ENCODE measurements at regions not wholly inside any gene's neighbourhood (a gene's known extent, or its start where the extent isn't known, plus 50 kb on each side); places are given as distances from the start of the nearest gene placed in this dataset.

DNA sequence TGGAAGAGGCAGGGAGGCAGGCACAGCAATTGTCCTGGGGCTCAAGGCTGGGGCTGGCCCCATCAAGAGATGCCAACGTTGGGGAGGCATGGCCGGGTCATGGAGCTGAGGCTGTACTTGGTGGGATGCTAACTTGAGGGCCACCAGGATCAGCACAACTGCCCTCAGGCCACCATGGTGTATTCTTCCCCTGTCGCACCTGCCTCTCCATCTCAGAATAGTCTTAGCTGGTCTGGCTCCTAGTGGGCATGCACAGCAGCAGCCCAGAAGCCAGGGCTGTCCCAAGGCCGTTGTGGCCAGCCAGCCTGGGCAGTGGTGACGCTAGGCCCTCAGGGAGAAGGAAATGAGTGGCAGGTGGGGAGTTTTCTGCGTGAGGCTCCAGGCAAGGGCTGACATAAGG is 91.3 kb downstream of the DHCR7 start:
- no peak for DNase-seq (ENCODE audit: low read depth)

DNA sequence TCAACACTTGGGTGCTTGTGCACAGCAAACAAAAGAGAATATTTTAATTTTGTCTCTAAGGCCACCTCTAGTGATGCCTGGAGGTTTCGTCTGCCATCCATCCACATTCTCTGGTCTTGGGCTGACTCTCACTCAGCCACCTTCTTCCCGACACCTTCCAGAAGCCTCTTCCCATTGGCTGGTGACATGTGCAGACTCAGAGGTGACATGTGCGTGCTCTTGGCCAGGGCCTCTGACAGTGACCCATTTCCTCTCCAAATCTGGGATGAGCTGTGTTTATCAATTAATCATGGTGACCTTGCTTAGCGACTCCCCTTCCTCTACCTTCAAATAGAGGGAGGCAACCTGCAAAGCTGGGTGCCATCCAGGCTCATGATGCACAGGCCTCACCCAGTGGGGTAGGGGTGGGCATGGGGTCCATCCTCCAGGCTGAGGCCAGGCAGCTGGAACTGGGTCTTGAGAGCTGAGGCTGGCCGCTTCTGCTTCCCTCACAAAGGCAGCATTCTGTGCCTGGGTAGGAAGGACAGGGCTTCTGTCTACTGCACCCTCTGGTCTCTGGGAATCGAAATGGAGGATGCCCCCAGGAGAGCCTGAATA is 91.8 kb downstream of the DHCR7 start:
- DNase-seq (ENCODE audit: low read depth): no peak

DNA sequence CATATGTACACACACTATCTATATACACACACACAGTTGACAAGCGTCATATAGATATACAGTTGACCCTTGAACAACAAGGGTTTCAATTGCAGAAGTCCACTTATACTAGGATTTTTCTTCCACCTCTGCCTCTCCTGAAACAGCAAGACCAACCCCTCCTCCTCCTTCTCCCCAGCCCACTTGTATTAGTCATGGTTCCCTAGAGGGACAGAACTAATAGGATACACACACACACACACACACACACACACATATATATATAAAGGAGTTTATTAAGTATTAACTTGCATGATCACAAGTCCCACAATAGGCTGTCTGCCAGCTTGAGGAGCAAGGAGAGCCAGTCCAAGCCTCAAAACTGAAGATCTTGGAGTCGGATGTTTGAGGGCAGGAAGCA is 92.9 kb downstream of the DHCR7 start:
- DNase-seq (ENCODE audit: low read depth): no peak

DNA sequence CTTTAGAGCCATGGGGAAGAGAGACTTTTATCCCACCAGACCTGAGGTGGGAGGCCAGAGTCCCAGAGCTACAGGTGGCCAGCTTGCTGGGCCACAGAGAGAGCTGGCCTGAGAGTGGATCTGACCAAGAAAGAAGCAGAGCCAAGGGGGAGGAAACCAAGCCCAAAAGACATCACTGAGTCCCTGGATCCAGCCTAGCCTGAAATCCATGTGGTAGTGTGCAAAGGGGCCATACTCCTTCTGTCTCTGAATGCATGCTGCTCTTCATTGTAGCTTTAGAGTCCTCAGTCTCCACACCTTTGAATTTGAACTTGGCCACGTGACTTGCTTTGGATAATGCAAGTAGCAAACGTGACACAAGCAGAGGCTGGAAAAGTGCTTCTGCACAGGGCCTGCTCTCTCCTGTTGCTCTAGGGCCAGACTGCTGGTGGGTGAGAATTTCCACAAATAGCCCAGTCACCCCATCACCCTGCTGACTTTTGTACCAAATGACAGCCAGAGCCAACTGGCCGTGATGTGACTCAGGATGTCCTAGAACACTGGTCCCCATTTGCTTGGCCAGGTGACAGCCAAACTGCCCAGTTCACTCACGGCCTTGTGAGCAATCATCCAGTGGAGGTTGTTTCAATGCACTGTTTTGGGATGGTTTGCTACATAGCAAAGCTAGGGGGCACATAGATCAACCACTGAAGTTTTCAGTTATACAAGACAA is 93.6 kb downstream of the DHCR7 start:
- DNase-seq (ENCODE audit: low read depth): no peak

DNA sequence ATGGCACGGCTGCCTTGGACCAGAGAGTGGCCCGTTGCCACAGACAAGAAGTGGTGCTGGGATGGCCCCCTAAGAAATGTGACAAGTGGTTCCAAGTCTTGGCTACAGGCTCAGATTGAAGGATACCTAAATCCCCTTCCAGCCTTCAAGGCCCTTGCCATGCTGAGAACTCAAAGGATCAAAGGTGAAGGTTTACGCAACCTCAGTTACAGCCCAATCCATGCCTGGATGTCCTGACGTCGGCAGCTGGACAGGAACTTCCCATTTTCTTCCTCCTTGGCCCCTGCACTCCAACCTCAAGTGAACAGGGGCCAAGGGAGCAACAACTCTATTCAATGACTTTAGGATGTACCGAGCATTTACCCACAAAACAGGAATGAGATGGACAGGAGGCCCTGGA is 95.4 kb downstream of the DHCR7 start:
- DNase-seq (ENCODE audit: low read depth): no peak

DNA sequence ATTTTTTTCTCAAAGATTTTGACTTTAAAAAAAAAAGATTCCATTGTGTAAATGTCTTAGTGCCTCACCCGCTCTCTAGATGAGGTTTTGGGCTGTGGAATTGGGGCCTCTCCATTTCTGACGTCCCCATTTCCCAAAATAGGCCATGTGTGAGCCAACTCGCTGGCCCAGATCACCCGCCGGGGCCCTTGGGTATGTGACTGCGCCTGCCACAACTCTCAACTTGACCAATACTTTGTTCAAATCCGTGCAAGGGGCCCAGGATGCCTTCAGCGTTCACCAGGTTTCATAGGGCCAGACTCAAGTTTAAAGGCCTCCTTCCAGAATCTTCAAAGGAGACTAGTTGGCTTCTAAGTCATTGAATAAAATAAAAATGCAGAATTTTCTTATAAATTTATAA is 96.0 kb downstream of the DHCR7 start:
- DNase-seq (ENCODE audit: low read depth): no peak

DNA sequence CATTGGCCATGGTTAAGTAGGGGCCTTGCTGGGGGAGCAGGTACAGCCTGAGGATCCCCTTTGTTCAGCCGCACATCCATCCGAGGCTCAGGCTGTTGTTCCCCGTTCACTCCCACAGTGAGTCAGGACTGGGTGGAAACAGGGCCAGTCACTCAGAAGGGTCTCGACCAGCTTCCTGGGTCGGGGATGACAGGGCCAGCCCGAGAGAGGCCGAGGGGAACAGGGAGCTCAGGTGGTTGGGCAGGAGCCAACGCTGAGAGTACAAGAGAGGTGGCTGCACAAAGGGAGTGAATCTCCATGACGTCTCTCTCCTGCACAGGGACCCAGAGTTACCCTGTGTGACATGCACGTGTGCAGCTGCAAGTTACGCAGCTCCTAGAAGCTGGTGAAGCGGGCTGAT is 97.2 kb upstream of the SHANK2 start:
- no peak for DNase-seq (ENCODE audit: low read depth)

DNA sequence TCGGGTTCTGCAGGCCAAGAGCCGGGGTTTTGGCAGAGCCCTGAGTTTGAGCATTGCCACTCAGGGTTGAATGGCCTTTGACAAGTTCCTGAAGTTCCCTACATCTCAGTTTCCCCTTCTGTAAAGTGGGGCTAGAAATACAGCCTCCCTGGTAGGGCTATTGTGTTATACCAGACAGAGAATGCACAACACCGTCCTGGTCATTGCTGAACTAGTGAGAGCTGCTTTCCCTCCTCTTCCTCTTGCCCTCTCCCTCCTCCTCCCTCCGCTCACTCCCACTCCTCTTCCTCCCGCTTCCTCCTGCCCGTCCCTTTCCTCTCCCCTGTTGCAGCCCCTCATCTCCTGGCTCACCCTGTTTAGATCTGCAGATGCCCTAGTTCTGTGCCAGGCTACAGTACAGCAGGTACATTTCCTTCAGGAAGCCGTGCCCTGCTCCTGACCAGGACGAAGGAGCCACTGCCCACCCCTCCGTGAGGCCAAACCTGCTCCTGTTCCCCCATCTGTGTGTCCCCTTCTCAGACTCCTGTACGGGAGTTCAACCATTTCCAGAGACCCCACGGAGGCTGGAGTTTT is 91.5 kb upstream of the SHANK2 start:
- DNase-seq (ENCODE audit: low read depth): no peak

DNA sequence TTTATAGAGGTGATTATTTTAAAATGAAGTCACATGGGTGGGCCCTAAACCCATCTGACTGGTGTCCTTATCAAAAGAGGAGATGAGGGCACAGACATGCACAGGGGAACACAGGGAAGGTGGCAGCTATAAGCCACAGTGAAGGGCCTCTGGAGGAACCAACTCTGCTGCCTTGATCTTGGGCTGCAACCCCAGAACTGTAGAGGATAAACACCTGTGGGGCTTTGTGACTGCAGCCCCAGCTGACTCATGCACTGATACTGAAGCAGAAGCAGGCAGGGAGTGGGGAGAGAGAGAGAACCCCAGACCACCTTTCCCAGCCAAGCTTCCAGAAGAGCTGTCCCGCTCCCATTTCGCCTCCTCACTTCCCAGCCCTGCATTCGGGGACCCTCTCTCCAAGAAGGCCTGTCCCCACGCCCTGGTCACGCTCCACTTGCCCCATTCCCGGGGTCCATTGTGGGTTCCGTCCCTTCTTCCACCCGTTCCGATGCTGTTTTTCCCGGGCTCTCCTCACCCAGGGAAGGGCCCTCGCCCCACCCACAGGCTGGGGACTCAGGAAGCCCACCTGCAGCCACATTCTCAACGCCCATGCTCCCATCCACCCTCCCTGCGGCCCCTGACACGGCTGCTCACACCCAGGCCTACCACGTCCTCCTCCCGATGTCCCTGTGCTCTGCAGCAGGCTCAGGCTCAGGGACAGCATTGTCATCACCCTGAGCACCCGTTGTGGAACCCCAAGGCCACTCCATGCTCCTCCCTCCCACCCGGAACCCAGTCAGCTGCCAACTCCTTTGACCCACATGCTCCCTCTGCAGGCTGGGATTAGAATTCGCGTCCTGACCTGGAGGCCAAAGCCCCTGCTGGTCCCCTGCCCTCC is 90.8 kb upstream of the SHANK2 start:
- peak; percentile 33 for DNase-seq (ENCODE audit: low read depth)

DNA sequence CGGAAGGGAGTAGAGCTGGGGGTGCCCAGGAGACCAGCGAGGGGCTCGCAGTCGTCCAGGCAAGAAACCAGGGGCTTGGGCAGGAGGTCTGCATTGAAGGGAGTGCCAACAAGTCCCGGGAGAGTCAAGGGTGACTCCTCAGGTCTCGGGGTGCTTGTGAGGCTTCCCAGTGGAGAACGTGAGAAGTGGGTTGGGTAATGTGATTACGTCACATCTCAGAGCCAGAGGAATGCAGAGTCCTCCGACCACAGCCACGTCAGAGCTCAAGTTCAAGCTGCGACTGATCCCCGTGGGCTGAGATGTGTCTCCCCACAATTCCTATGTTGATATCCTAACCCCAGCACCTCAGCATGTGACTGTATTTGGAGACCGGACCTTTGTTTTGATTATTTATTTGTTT is 89.7 kb upstream of the SHANK2 start:
- DNase-seq (ENCODE audit: low read depth): no peak

DNA sequence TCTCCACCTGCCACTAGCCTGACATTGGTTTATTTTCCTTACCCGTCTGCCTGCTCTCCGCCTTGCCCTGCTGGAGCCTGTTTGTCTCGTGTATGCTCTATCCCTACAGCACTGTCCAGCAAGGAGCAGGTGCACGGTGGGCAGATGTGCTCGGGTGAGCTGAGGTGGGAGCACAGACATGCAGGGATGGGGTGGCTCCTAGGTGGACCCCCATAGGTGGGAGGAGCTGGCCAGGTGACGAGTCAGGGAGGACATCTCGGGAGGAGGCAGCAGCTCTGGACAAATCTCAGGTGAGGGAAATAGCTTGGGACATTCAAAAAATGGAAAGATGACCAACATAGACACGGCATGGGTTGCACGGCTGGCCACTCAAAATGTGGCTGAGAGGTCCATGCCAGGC is 89.2 kb upstream of the SHANK2 start:
- DNase-seq (ENCODE audit: low read depth): no peak

DNA sequence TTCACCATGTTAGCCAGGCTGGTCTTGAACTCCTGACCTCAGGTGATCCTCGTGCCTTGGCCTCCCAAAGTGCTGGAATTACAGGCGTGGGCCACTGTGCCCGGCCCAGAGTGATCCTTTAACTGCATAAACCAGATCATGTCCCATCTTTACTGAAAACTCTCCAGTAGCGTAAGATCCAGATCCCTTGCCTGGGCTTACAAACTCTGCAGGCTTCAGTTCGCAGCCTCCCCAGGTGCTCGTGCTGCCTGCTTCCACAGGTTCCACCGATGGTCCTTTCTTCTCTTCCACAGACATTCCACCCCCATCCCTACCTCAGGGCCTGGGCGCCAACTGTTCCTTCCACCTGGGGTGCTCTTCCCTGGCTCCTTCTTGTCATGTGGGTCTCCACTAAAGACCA is 88.8 kb upstream of the SHANK2 start:
- no peak for DNase-seq (ENCODE audit: low read depth)

DNA sequence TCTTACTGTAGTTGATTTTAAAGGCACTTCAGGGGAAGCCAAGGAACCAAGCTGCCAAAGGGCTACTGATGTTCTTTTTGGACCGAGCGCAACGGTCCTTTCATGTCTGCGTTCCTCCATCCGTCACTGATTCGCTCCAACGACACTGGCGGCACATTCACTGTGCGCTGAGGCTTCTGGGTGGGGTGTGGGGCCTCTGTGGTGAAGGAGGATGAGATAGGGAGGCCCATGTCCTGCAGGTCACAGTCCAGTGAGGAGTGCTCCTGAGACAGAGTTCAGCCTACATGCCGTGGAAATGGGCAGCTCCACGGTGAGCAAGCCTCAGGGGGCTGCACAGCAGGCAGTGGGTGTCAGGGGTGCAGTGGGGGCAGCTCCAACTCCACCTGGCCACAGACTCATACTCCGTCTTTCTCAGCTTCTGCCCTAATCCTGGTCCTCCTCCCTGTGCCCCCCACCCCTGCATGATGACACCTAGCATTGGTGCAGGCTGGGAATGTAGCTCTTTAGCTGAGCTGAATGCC is 87.8 kb upstream of the SHANK2 start:
- no peak for DNase-seq (ENCODE audit: low read depth)

DNA sequence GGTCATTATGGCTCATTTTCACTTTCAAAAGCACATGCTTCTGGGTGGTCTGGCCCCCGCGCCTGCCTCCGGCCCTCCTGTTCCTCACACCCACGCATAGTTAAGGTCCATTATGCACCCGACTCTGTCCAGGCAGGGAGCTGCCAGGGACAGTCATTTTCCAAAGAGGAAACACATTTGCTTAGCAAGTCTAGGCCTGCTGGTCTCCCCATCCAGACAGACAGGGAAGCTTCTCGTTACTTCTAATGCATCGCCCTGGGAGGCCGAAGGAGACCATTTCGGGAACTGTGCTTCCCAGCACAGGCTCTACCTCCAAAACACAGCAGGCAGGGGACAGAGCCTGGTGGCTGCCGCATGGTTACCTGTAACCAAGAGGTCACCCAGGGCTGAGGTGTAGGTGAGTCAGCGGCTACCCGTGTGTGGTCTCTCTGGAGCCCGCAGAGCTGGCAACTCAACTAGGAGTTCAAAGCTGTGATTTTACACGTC is 87.1 kb upstream of the SHANK2 start:
- no peak for DNase-seq (ENCODE audit: low read depth)

DNA sequence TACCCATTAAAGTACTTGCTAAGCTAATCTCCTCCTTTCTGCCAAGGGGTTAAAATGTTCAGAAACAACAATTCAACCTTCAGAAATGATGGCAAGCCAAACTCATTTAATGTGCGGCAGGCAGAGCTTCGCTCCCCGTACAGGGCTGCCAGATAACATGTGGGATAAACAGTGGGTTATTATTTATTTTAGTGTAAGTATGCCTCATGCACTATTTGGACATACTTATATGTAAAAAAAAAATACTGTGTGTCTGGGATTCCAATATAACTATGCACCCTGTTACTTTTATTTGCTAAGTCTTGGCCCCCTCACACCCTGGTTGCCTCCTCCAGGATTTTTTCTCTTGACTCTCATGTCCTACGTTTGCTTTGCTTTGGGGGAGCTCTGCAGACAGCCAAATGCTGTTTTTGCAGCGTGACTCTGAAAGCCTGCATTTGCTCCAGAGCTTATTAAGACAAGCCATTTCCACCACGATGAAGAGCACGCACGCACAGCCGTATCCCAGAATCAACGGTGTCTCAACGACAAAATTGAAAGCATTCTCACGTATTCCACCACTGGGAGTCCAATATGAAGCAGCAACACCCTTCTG is 86.5 kb upstream of the SHANK2 start:
- DNase-seq (ENCODE audit: low read depth): no peak

DNA sequence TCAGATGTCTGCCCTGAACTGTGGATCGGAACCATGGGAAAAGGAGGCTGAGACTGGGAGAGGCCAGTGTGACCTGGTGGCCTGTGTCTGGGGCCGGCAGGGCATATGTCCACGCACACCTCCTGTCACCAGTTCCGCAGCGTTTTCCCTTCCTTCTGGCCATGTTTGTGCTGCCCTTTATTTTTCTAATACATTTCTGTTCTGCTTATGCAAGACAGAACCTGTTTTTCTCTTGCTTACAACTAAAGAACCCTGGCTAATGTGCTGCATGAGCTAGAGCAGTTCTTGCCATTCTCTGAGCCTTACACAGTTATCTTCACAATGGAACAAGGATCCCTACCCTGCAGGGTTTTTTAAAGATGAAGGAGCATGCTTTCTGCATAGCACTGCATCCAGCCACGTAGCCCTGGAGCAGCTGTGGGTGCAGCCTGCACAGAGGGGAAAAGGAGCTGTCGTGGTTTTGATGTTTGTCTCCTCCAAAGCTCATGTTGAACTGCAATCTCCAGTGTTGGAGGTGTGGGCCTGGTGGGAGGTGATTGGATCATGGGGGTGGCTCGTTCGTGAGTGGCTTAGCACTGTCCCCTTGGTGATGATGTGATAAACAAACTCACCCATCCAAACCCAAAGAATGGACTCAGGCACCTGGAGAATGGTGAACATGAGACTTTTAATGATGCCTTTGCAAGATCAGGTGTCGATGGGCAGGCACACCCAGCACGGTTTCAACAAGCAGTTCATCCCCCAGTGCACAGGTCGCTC is 84.8 kb upstream of the SHANK2 start:
- no peak for DNase-seq (ENCODE audit: low read depth)

DNA sequence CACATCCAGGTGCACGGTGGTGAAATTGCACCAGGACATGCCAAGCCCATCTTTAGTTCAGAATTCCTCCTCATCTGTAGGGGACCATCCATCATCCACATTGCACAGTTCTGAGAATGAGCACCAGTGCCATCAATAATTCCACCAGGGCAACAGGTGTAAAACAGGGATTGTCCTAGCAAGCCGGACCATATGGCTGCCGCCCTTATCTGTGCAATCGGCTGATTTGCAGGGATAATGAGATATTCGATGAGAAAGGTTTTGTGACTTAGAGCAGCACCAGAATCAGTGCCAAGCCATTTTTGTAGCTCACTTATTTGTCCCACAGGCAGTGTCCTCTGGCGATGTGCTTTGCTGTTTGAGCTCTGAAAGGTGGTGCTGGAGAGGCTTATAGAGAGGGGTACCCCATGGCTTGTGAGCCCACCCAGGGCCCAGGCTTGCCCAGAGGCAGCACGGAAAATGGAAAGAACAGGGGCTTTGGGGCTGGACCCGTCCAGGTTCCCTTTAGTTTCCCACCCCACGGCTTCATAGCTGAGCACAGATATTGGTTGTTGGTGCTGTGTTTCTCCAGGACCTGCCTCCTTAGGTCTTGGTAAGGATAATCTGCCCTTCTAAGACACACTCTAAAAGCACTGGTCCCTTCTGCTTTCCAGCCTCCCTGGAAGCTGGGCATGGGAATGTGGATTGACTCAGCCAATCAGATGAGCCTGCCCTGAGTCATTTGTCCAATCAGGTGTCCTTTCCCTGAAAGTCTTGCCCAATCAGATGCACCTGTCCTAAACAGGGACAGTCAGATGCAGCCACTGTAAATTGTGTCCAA is 84.0 kb upstream of the SHANK2 start:
- no peak for DNase-seq (ENCODE audit: low read depth)

DNA sequence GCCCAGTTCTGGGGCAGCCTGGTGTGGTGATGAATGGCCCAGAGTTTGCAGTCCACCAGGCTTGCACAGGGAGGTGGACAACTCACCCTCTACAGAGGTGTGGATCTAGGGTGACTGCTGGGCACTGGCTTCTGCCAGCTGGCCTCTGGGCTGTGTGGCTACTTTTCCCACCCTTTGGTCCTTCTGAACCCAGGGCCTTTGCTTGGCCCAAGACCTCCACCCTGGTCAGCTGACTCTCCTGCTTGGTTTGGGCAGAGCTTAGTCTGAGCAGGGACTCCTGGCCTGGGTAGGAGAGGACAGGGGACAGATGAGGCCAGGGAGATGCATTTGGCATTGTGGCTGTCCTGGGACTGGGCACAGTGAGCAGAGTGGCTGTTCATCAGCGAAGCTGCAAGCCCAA is 83.0 kb upstream of the SHANK2 start:
- DNase-seq (ENCODE audit: low read depth): no peak

DNA sequence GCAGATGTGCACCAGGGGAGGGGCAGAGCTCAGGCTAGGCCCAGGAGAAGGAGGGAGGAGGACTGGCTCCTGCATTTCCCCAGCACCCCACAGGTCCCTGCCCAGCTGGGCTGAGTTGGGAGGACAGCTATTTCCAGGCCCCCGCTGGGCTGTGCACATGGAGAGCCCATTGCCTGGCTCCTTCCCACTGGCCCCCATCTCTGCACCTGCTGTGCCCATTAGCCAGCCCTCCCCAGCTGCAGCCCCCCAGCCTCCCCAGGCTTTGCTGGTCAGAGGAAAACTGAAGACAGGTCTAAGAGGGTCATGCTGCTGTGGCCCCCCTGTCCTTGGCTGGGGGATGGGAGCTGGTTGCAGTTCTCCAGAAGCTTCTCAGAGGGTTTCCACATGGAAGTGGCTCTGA is 81.8 kb upstream of the SHANK2 start:
- DNase-seq (ENCODE audit: low read depth): no peak

DNA sequence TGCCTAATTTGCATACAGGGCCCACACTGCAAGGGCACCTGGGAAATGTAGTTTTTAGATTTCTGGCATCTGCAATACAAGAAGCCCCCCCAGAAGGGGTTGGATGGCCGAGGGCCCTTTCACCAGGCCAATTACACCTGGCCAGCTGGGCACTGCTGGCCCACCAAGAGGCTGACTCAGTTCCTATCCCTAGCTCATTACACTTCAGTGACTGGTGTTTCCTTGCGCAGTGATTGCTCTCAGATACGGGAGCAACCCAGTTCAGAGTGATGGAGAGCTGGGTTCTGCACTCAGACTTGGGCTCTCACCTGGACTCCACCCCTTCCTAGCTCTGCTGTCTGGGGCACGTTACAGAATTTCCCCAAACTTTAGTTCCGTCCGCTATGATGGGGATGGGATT is 81.1 kb upstream of the SHANK2 start:
- no peak for DNase-seq (ENCODE audit: low read depth)
